ENCODE measurements at regions not wholly inside any gene's neighbourhood (a gene's known extent, or its start where the extent isn't known, plus 50 kb on each side); places are given as distances from the start of the nearest gene placed in this dataset.

- H3K27ac Mint-ChIP-seq, result no peak overlapping the region
- peaks cover 0 to 6% (median 0%) of the 10 kb centered on the region in 5 donors for H3K27me3 Mint-ChIP-seq
- DNase-seq (no peak), ATAC-seq (no peak)
- no peaks in the 10 kb centered on the region for H3K9me3 Mint-ChIP-seq
- H3K36me3 Mint-ChIP-seq, result no peaks in the 10 kb centered on the region
- no peak overlapping the region for H3K4me3 Mint-ChIP-seq
- no peaks in the 10 kb centered on the region for H3K4me1 Mint-ChIP-seq
- POLR2A ChIA-PET, result no interaction called here
These were observed 132.6 kb upstream of the ANK2 start for GRCh38 chr4:112916868-112917267.

- no peak overlapping the region for H3K27ac Mint-ChIP-seq
- H3K4me1 Mint-ChIP-seq, result no peaks in the 10 kb centered on the region
- POLR2A ChIA-PET, result no interaction called here
- H3K4me3 Mint-ChIP-seq, result no peak overlapping the region
- peaks cover 0 to 4% (median 0%) of the 10 kb centered on the region in 5 donors for H3K27me3 Mint-ChIP-seq
- H3K9me3 Mint-ChIP-seq, result peaks cover 0 to 1% (median 0%) of the 10 kb centered on the region in 9 donors
- ATAC-seq, result no peak
- no peaks in the 10 kb centered on the region for H3K36me3 Mint-ChIP-seq
- no peak for DNase-seq
These were observed 125.9 kb upstream of the ANK2 start for GRCh38 chr4:112923516-112923915.

- Mint-ChIP-seq H3K27ac (no peak overlapping the region), H3K4me1 (no peaks in the 10 kb centered on the region), H3K27me3 (peaks cover 3 to 18% (median 8%) of the 10 kb centered on the region in 5 donors), H3K4me3 (no peak overlapping the region), H3K9me3 (peaks cover 0 to 2% (median 0%) of the 10 kb centered on the region in 9 donors), H3K36me3 (no peaks in the 10 kb centered on the region)
- ATAC-seq (no peak), DNase-seq (no peak)
- POLR2A ChIA-PET, result no interaction called here
These were observed 122.6 kb upstream of the ANK2 start for GRCh38 chr4:112926819-112927218.

- H3K27ac Mint-ChIP-seq, result no peak overlapping the region
- POLR2A ChIA-PET, result no interaction called here
- no peaks in the 10 kb centered on the region for H3K36me3 Mint-ChIP-seq
- H3K9me3 Mint-ChIP-seq, result peaks cover 0 to 2% (median 0%) of the 10 kb centered on the region in 9 donors
- peaks cover 3 to 18% (median 9%) of the 10 kb centered on the region in 5 donors for H3K27me3 Mint-ChIP-seq
- no peak overlapping the region for H3K4me3 Mint-ChIP-seq
- no peaks in the 10 kb centered on the region for H3K4me1 Mint-ChIP-seq
- no peak for ATAC-seq
- no peak for DNase-seq
These were observed 121.9 kb upstream of the ANK2 start for GRCh38 chr4:112927544-112927943.

- POLR2A ChIA-PET, result no interaction called here
- Mint-ChIP-seq H3K27ac (peak overlapping the region in 1 of 10 donors; percentile 26), H3K36me3 (no peaks in the 10 kb centered on the region), H3K4me3 (no peak overlapping the region), H3K27me3 (peaks cover 3 to 22% (median 10%) of the 10 kb centered on the region in 5 donors), H3K4me1 (no peaks in the 10 kb centered on the region), H3K9me3 (peaks cover 0 to 2% (median 0%) of the 10 kb centered on the region in 9 donors)
- ATAC-seq (no peak), DNase-seq (no peak)
These were observed 118.5 kb upstream of the ANK2 start for GRCh38 chr4:112931001-112931400.

- Mint-ChIP-seq H3K9me3 (peaks cover 0 to 2% (median 0%) of the 10 kb centered on the region in 9 donors), H3K27me3 (peaks cover 3 to 19% (median 11%) of the 10 kb centered on the region in 5 donors), H3K36me3 (no peaks in the 10 kb centered on the region), H3K4me3 (no peak overlapping the region), H3K4me1 (no peaks in the 10 kb centered on the region), H3K27ac (peak overlapping the region in 1 of 10 donors; percentile 20)
- ATAC-seq (no peak), DNase-seq (no peak)
- POLR2A ChIA-PET, result no interaction called here
These were observed 115.7 kb upstream of the ANK2 start for GRCh38 chr4:112933790-112934189.

GRCh38 chr4:112938461-112939058 is 110.9 kb upstream of the ANK2 start:
- no peaks in the 10 kb centered on the region for H3K9me3 Mint-ChIP-seq
- H3K27me3 Mint-ChIP-seq, result peaks cover 2 to 15% (median 10%) of the 10 kb centered on the region in 5 donors
- H3K4me1 Mint-ChIP-seq, result no peaks in the 10 kb centered on the region
- no peak overlapping the region for H3K4me3 Mint-ChIP-seq
- ATAC-seq, result no peak
- DNase-seq, result peak in 2 of 10 donors; percentile 1 to 6
- H3K27ac Mint-ChIP-seq, result no peak overlapping the region
- POLR2A ChIA-PET, result no interaction called here
- no peaks in the 10 kb centered on the region for H3K36me3 Mint-ChIP-seq

GRCh38 chr4:112939901-112940300 is 109.6 kb upstream of the ANK2 start:
- peaks cover 2 to 15% (median 8%) of the 10 kb centered on the region in 5 donors for H3K27me3 Mint-ChIP-seq
- no peak for ATAC-seq
- POLR2A ChIA-PET, result no interaction called here
- no peak overlapping the region for H3K4me3 Mint-ChIP-seq
- no peaks in the 10 kb centered on the region for H3K36me3 Mint-ChIP-seq
- H3K9me3 Mint-ChIP-seq, result no peaks in the 10 kb centered on the region
- H3K27ac Mint-ChIP-seq, result no peak overlapping the region
- no peaks in the 10 kb centered on the region for H3K4me1 Mint-ChIP-seq
- DNase-seq, result no peak

- Mint-ChIP-seq H3K27me3 (peaks cover 6 to 15% (median 8%) of the 10 kb centered on the region in 5 donors), H3K9me3 (no peaks in the 10 kb centered on the region), H3K4me3 (no peak overlapping the region), H3K36me3 (no peaks in the 10 kb centered on the region), H3K4me1 (no peaks in the 10 kb centered on the region), H3K27ac (no peak overlapping the region)
- ATAC-seq (no peak), DNase-seq (no peak)
- POLR2A ChIA-PET, result no interaction called here
These were observed 109.1 kb upstream of the ANK2 start for GRCh38 chr4:112940336-112940735.

- POLR2A ChIA-PET, result no interaction called here
- Mint-ChIP-seq H3K36me3 (no peaks in the 10 kb centered on the region), H3K9me3 (no peaks in the 10 kb centered on the region), H3K27ac (no peak overlapping the region), H3K4me1 (no peaks in the 10 kb centered on the region), H3K4me3 (no peak overlapping the region), H3K27me3 (peaks cover 2 to 15% (median 11%) of the 10 kb centered on the region in 5 donors)
- DNase-seq (no peak), ATAC-seq (no peak)
These were observed 107.4 kb upstream of the ANK2 start for GRCh38 chr4:112942077-112942476.

GRCh38 chr4:112942997-112943396 is 106.5 kb upstream of the ANK2 start:
- Mint-ChIP-seq H3K9me3 (no peaks in the 10 kb centered on the region), H3K36me3 (no peaks in the 10 kb centered on the region), H3K27me3 (peaks cover 2 to 15% (median 11%) of the 10 kb centered on the region in 5 donors), H3K4me3 (no peak overlapping the region), H3K4me1 (no peaks in the 10 kb centered on the region), H3K27ac (no peak overlapping the region)
- no peak for ATAC-seq
- no peak for DNase-seq
- POLR2A ChIA-PET, result no interaction called here

- no peaks in the 10 kb centered on the region for H3K9me3 Mint-ChIP-seq
- H3K27me3 Mint-ChIP-seq, result peaks cover 2 to 15% (median 11%) of the 10 kb centered on the region in 5 donors
- H3K27ac Mint-ChIP-seq, result no peak overlapping the region
- no peak for DNase-seq
- H3K36me3 Mint-ChIP-seq, result no peaks in the 10 kb centered on the region
- ATAC-seq, result no peak
- POLR2A ChIA-PET, result no interaction called here
- H3K4me3 Mint-ChIP-seq, result no peak overlapping the region
- H3K4me1 Mint-ChIP-seq, result no peaks in the 10 kb centered on the region
These were observed 105.4 kb upstream of the ANK2 start for GRCh38 chr4:112944006-112944405.

- peaks cover 0 to 15% (median 7%) of the 10 kb centered on the region in 5 donors for H3K27me3 Mint-ChIP-seq
- H3K9me3 Mint-ChIP-seq, result no peaks in the 10 kb centered on the region
- no peak overlapping the region for H3K27ac Mint-ChIP-seq
- no peaks in the 10 kb centered on the region for H3K4me1 Mint-ChIP-seq
- DNase-seq, result no peak
- POLR2A ChIA-PET, result no interaction called here
- no peak overlapping the region for H3K4me3 Mint-ChIP-seq
- no peaks in the 10 kb centered on the region for H3K36me3 Mint-ChIP-seq
- no peak for ATAC-seq
These were observed 103.3 kb upstream of the ANK2 start for GRCh38 chr4:112946127-112946526.

GRCh38 chr4:112947616-112948015 is 101.8 kb upstream of the ANK2 start:
- Mint-ChIP-seq H3K27me3 (peaks cover 0 to 19% (median 12%) of the 10 kb centered on the region in 5 donors), H3K9me3 (no peaks in the 10 kb centered on the region), H3K4me1 (no peaks in the 10 kb centered on the region), H3K4me3 (no peak overlapping the region), H3K36me3 (no peaks in the 10 kb centered on the region), H3K27ac (no peak overlapping the region)
- DNase-seq (no peak), ATAC-seq (no peak)
- POLR2A ChIA-PET, result no interaction called here
